Kidney (tissue), 13 donors: ENCODE measurements at regions not wholly inside any gene's neighbourhood (a gene's known extent, or its start where the extent isn't known, plus 50 kb on each side); places are given as distances from the start of the nearest gene placed in this dataset.

Experiments used
- DNase-seq, 5 donors: peaks; one replicate each; pipeline ENCODE4 v3.0.0-alpha.2; 2013 to 2020
- FAIRE-seq: peaks from 2 replicates; lab custom pipeline; 2012; peaks lifted over from hg19 to GRCh38; lab: Jason Lieb, UNC
- H3K27ac ChIP-seq, 2 donors: one replicate each; pipeline ENCODE4 v1.7.0; 2013; ENCODE audit warnings: low read depth in 2 of 2, low read length in 2 of 2, inconsistent platforms in 1 of 2
- H3K27me3 ChIP-seq: one replicate; pipeline ENCODE4 v1.7.1; 2013; ENCODE audit warnings: low read length, inconsistent platforms; ENCODE audit not compliant: control insufficient read depth, insufficient read depth
- H3K36me3 ChIP-seq, 3 donors: one replicate each; pipeline versions ENCODE4 v1.7.0 to v1.7.1; 2013; ENCODE audit warnings: low read length in 3 of 3, control low read depth in 1 of 3, inconsistent platforms in 1 of 3; ENCODE audit not compliant: insufficient read depth in 3 of 3, control insufficient read depth in 2 of 3
- H3K4me1 ChIP-seq, 3 donors: one replicate each; pipeline versions ENCODE4 v1.7.0 to v1.7.1; 2013; ENCODE audit warnings: low read length in 3 of 3, inconsistent platforms in 1 of 3, low read depth in 1 of 3; ENCODE audit not compliant: control insufficient read depth in 2 of 3, insufficient read depth in 2 of 3
- H3K4me3 ChIP-seq, 3 donors: one replicate each; pipeline versions ENCODE4 v1.7.0 to v1.8.1; 2013; ENCODE audit warnings: low read length in 3 of 3, control low read depth in 1 of 3, inconsistent platforms in 1 of 3
- H3K9ac ChIP-seq, 3 donors: one replicate each; pipeline versions ENCODE4 v1.7.0 to v1.7.1; 2013; ENCODE audit warnings: low read length in 3 of 3, control low read depth in 1 of 3, inconsistent platforms in 1 of 3
- H3K9me3 ChIP-seq, 3 donors: one replicate each; pipeline versions ENCODE4 v1.7.0 to v1.7.1; 2013; ENCODE audit warnings: low read length in 3 of 3, control low read depth in 1 of 3, inconsistent platforms in 1 of 3; ENCODE audit not compliant: control insufficient read depth in 2 of 3, insufficient read depth in 1 of 3
- intact Hi-C: fragments of 100-400 bp; cut with DNase I; formaldehyde crosslinking; loops from one replicate; pipeline ENCODE4 v1.11.1; 2022
- TF ChIP-seq, protein P1 (sequence below): IDR thresholded peaks from 3 replicates; pipeline ENCODE4 v1.5.1; 2012; ENCODE audit warnings: mild to moderate bottlenecking, moderate library complexity, borderline replicate concordance; ENCODE audit not compliant: insufficient read depth; ENCODE audit errors: extremely low read depth
- donor health status: control.
- donor health status: control.
- donor health status: control.
- donor health status: control.
- donor health status: control.
- donor health status: DM: yes; HTN: yes; CAD: no.
- donor health status: Normal renal cell carcinoma (clear cell type).

DNA sequence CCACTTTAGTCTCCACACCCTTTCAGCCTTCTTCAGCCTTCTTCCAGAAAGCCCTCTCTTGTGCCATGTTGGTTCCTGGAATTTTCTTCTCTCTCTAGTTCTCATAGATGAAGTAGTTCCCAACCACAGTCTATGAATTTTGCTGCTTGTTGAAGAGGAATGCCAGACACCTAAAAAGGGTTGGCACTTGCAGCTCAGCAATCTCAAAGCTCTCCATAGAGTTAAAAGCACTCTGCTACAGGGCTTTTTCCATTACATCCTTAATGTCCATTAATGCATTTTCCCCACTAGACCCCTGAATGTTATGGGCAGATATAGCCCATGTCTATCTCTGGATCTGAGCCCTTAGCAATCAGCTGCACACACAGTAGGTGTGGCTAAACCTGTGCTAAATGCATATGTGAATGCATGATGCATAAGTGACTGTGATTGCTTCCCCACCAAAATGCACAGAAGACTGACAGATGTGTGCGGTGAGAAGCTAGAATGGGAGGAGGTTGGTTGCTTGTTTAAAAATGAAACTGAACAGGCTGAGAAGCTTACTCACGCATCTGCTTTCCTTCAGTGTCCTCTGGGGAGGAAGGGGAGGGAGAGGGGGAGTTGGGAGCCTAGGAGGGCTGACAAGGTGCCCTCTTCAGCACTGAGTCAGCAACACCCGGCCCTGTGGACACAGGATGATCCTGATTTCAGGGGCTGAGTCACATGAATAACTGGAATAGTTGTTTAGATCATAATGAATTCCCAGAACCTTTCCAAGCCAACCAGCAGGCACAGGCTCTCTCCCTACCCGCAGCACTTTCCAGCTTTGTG is 146.1 kb upstream of the FGGY start:
- Histone ChIP-seq H3K9ac (peak overlapping the region in 1 of 3 donors; percentile 38), H3K27ac (peak overlapping the region; percentile 4 to 46), H3K36me3 (no peaks in the 10 kb centered on the region), H3K27me3 (no peaks in the 10 kb centered on the region), H3K4me1 (peaks cover 0 to 14% (median 7%) of the 10 kb centered on the region in 3 donors), H3K9me3 (no peaks in the 10 kb centered on the region), H3K4me3 (peak overlapping the region in 2 of 3 donors; percentile 20 to 36)
- DNase-seq, result peak; percentile 44 to 93 (median 65)
- no peak for FAIRE-seq
- TF ChIP-seq, protein P1, sequence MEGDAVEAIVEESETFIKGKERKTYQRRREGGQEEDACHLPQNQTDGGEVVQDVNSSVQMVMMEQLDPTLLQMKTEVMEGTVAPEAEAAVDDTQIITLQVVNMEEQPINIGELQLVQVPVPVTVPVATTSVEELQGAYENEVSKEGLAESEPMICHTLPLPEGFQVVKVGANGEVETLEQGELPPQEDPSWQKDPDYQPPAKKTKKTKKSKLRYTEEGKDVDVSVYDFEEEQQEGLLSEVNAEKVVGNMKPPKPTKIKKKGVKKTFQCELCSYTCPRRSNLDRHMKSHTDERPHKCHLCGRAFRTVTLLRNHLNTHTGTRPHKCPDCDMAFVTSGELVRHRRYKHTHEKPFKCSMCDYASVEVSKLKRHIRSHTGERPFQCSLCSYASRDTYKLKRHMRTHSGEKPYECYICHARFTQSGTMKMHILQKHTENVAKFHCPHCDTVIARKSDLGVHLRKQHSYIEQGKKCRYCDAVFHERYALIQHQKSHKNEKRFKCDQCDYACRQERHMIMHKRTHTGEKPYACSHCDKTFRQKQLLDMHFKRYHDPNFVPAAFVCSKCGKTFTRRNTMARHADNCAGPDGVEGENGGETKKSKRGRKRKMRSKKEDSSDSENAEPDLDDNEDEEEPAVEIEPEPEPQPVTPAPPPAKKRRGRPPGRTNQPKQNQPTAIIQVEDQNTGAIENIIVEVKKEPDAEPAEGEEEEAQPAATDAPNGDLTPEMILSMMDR, result no peak
- intact Hi-C loops, result no loop called here

- H3K36me3 ChIP-seq, result no peaks in the 10 kb centered on the region
- intact Hi-C loops, result no loop called here
- H3K27me3 ChIP-seq, result no peaks in the 10 kb centered on the region
- no peaks in the 10 kb centered on the region for H3K9me3 ChIP-seq
- peaks cover 0 to 14% (median 7%) of the 10 kb centered on the region in 3 donors for H3K4me1 ChIP-seq
- TF ChIP-seq, protein P1, result no peak
- peak overlapping the region in 1 of 3 donors; percentile 38 for H3K9ac ChIP-seq
- peak overlapping the region; percentile 20 to 71 for H3K27ac ChIP-seq
- peak overlapping the region in 1 of 3 donors; percentile 36 for H3K4me3 ChIP-seq
- FAIRE-seq, result no peak
- DNase-seq, result no peak
These were observed 145.5 kb upstream of the FGGY start for GRCh38 chr1:59151387-59151761.

GRCh38 chr1:59151860-59152259 is 145.0 kb upstream of the FGGY start:
- H3K4me3 ChIP-seq, result no peak overlapping the region
- H3K9me3 ChIP-seq, result no peaks in the 10 kb centered on the region
- no peaks in the 10 kb centered on the region for H3K36me3 ChIP-seq
- H3K4me1 ChIP-seq, result peaks cover 0 to 18% (median 7%) of the 10 kb centered on the region in 3 donors
- DNase-seq (no peak), FAIRE-seq (no peak)
- intact Hi-C loops, result no loop called here
- TF ChIP-seq, protein P1, result no peak
- peak overlapping the region in 1 of 3 donors; percentile 38 for H3K9ac ChIP-seq
- H3K27ac ChIP-seq, result no peak overlapping the region
- H3K27me3 ChIP-seq, result no peaks in the 10 kb centered on the region
